ENCODE measurements at regions not wholly inside any gene's neighbourhood (a gene's known extent, or its start where the extent isn't known, plus 50 kb on each side); places are given as distances from the start of the nearest gene placed in this dataset.
A peak's percentile ranks its signal among the peaks of the same experiment; 100 is the strongest.

GRCh38 chr6:125539892-125540291 is 209.5 kb upstream of the HEY2 start:
- in situ Hi-C loops (cut with HindIII; ENCODE audit: low pct_unique_long_range_greater_than_20kb, low sequenced_read_pairs) = no loop called here
- TF ChIP-seq JUND (IDR thresholded peaks at IDR 0.05; ENCODE audit: low read depth) = no peak
- no peak for DNase-seq (ENCODE audit: low read depth in 1 of 2, low spot score in 1 of 2)

- in situ Hi-C loops (cut with HindIII; ENCODE audit: low pct_unique_long_range_greater_than_20kb, low sequenced_read_pairs) = no loop called here
- no peak for TF ChIP-seq JUND (IDR thresholded peaks at IDR 0.05; ENCODE audit: low read depth)
- no peak for DNase-seq (ENCODE audit: low read depth in 1 of 2, low spot score in 1 of 2)
Observed at GRCh38 chr6:125544819-125545218, 204.6 kb upstream of the HEY2 start.

- TF ChIP-seq JUND (IDR thresholded peaks at IDR 0.05; ENCODE audit: low read depth) = no peak
- DNase-seq (ENCODE audit: low read depth in 1 of 2, low spot score in 1 of 2) = peak; percentile 14 to 89
- in situ Hi-C loops (cut with HindIII; ENCODE audit: low pct_unique_long_range_greater_than_20kb, low sequenced_read_pairs) = no loop called here
Observed at GRCh38 chr6:125546841-125547251, 202.6 kb upstream of the HEY2 start.

- in situ Hi-C loops (cut with HindIII; ENCODE audit: low pct_unique_long_range_greater_than_20kb, low sequenced_read_pairs) = no loop called here
- TF ChIP-seq JUND (IDR thresholded peaks at IDR 0.05; ENCODE audit: low read depth) = peak; percentile 30; the same call in 1 of the 2 replicates
- no peak for DNase-seq (ENCODE audit: low read depth in 1 of 2, low spot score in 1 of 2)
Observed at GRCh38 chr6:125547381-125547780, 202.1 kb upstream of the HEY2 start.

GRCh38 chr6:125549202-125549884 is 200.1 kb upstream of the HEY2 start:
- no peak for DNase-seq (ENCODE audit: low read depth in 1 of 2, low spot score in 1 of 2)
- TF ChIP-seq JUND (IDR thresholded peaks at IDR 0.05; ENCODE audit: low read depth) = no peak
- in situ Hi-C loops (cut with HindIII; ENCODE audit: low pct_unique_long_range_greater_than_20kb, low sequenced_read_pairs) = no loop called here

GRCh38 chr6:125550892-125551291 is 198.5 kb upstream of the HEY2 start:
- DNase-seq (ENCODE audit: low read depth in 1 of 2, low spot score in 1 of 2) = no peak
- TF ChIP-seq JUND (IDR thresholded peaks at IDR 0.05; ENCODE audit: low read depth) = no peak
- in situ Hi-C loops (cut with HindIII; ENCODE audit: low pct_unique_long_range_greater_than_20kb, low sequenced_read_pairs) = no loop called here

- in situ Hi-C loops (cut with HindIII; ENCODE audit: low pct_unique_long_range_greater_than_20kb, low sequenced_read_pairs) = no loop called here
- no peak for TF ChIP-seq JUND (IDR thresholded peaks at IDR 0.05; ENCODE audit: low read depth)
- no peak for DNase-seq (ENCODE audit: low read depth in 1 of 2, low spot score in 1 of 2)
Observed at GRCh38 chr6:125552819-125553218, 196.6 kb upstream of the HEY2 start.

- DNase-seq (ENCODE audit: low read depth in 1 of 2, low spot score in 1 of 2) = no peak
- no peak for TF ChIP-seq JUND (IDR thresholded peaks at IDR 0.05; ENCODE audit: low read depth)
- in situ Hi-C loops (cut with HindIII; ENCODE audit: low pct_unique_long_range_greater_than_20kb, low sequenced_read_pairs) = no loop called here
Observed at GRCh38 chr6:125554456-125554855, 195.0 kb upstream of the HEY2 start.

GRCh38 chr6:125558241-125558843 is 191.1 kb upstream of the HEY2 start:
- TF ChIP-seq JUND (IDR thresholded peaks at IDR 0.05; ENCODE audit: low read depth) = no peak
- DNase-seq (ENCODE audit: low read depth in 1 of 2, low spot score in 1 of 2) = no peak
- in situ Hi-C loops (cut with HindIII; ENCODE audit: low pct_unique_long_range_greater_than_20kb, low sequenced_read_pairs) = no loop called here

- in situ Hi-C loops (cut with HindIII; ENCODE audit: low pct_unique_long_range_greater_than_20kb, low sequenced_read_pairs) = no loop called here
- DNase-seq (ENCODE audit: low read depth in 1 of 2, low spot score in 1 of 2) = peak in 1 of 2 experiments; percentile 7
Observed at GRCh38 chr6:125558907-125559306, 190.5 kb upstream of the HEY2 start.

GRCh38 chr6:125562156-125562555 is 187.3 kb upstream of the HEY2 start:
- no peak for DNase-seq (ENCODE audit: low read depth in 1 of 2, low spot score in 1 of 2)
- in situ Hi-C loops (cut with HindIII; ENCODE audit: low pct_unique_long_range_greater_than_20kb, low sequenced_read_pairs) = no loop called here
- no peak for TF ChIP-seq JUND (IDR thresholded peaks at IDR 0.05; ENCODE audit: low read depth)

More at GRCh38 chr6:125558907-125559306, 190.5 kb upstream of the HEY2 start:
- no peak for TF ChIP-seq JUND (IDR thresholded peaks at IDR 0.05; ENCODE audit: low read depth)

GRCh38 chr6:125564941-125565340 is 184.5 kb upstream of the HEY2 start:
- in situ Hi-C loops (cut with HindIII; ENCODE audit: low pct_unique_long_range_greater_than_20kb, low sequenced_read_pairs) = no loop called here
- TF ChIP-seq JUND (IDR thresholded peaks at IDR 0.05; ENCODE audit: low read depth) = no peak
- DNase-seq (ENCODE audit: low read depth in 1 of 2, low spot score in 1 of 2) = no peak

- TF ChIP-seq JUND (IDR thresholded peaks at IDR 0.05; ENCODE audit: low read depth) = no peak
- DNase-seq (ENCODE audit: low read depth in 1 of 2, low spot score in 1 of 2) = no peak
- in situ Hi-C loops (cut with HindIII; ENCODE audit: low pct_unique_long_range_greater_than_20kb, low sequenced_read_pairs) = no loop called here
Observed at GRCh38 chr6:125567407-125567806, 182.0 kb upstream of the HEY2 start.

All from T47D (cell line).